ENCODE measurements at regions not wholly inside any gene's neighbourhood (a gene's known extent, or its start where the extent isn't known, plus 50 kb on each side); places are given as distances from the start of the nearest gene placed in this dataset.
"Not testable (repeated sequence)": the region's sequence is repeated elsewhere in the genome, so short reads cannot be mapped to it uniquely, and the experiment has no call there.

DNA sequence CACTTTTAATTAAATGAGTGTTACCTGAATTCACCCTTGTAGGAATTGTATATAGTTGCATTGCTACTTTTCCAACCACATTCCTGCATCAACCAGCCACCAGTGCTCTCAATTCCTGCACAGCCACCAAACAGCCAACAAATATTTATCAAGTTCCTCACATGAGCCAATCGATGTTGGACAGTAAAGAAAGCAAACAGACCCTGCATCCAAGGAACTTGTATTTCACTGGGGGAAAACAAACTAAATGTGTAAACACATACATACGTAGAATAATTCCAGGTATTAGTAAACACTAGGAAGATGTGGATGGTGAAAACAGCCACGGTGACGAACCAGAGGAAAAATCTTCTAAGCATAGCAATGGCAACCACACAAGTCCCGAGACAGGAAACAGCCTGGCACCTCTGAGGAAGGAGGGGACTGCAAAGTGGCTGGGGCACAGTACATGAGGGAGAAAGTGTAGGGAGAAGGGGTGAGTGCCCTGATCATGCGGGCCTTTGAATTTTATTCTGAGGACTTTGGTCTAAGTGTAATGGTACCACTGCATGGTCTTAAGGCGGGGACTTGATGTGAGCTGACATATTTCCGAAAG is 111.2 kb downstream of the XRCC2 start:
- no peaks in the 10 kb centered on the region for H3K27me3 Mint-ChIP-seq (ENCODE audit: low read depth)
- H3K9me3 Mint-ChIP-seq = no peaks in the 10 kb centered on the region
- H3K27ac Mint-ChIP-seq = no peak overlapping the region
- H3K36me3 Mint-ChIP-seq (ENCODE audit: low read depth) = no peaks in the 10 kb centered on the region
- peaks cover 2% of the 10 kb centered on the region for H3K4me1 Mint-ChIP-seq (ENCODE audit: low read depth)
- H3K4me3 Mint-ChIP-seq = no peak overlapping the region
- no peak for DNase-seq (ENCODE audit: low spot score)

DNA sequence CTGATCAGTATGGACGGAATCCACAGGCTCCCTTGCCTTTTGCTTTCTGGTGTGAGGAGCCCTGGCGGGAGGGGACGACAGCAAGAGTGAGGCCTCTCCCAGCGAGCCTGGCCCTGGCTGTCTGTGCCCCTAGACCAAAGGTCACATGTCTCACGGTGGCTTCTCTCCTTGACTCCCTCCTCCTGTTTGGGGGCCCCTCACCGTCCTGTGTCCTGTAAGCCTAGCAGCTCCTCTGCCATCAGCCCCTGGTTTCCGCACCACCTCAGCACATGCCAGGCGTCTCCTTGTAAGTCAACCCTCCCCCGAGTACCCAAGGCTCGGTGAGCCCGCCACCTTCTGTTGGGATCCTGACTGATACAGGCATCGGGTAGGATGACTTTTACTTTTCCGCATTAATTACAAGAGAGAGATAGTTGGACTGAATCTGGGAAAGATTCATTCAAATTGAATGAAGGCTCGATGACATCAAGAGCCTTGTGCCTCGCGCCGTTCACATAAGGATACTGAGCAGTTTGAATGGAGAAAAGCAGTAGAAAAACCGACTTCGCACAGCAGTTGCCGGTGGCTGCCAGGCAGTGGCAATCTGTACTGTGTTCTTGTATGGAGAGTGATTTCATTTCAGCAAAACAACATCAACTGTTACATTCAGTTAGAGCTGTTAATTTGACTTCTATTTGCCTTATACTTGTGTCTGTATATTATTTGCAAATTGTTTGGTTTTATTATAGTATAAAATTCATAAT is 119.8 kb downstream of the XRCC2 start:
- DNase-seq (ENCODE audit: low spot score) = no peak
- no peak overlapping the region for H3K4me3 Mint-ChIP-seq
- no peaks in the 10 kb centered on the region for H3K36me3 Mint-ChIP-seq (ENCODE audit: low read depth)
- no peaks in the 10 kb centered on the region for H3K9me3 Mint-ChIP-seq
- no peaks in the 10 kb centered on the region for H3K27me3 Mint-ChIP-seq (ENCODE audit: low read depth)
- no peaks in the 10 kb centered on the region for H3K4me1 Mint-ChIP-seq (ENCODE audit: low read depth)
- H3K27ac Mint-ChIP-seq = no peak overlapping the region

DNA sequence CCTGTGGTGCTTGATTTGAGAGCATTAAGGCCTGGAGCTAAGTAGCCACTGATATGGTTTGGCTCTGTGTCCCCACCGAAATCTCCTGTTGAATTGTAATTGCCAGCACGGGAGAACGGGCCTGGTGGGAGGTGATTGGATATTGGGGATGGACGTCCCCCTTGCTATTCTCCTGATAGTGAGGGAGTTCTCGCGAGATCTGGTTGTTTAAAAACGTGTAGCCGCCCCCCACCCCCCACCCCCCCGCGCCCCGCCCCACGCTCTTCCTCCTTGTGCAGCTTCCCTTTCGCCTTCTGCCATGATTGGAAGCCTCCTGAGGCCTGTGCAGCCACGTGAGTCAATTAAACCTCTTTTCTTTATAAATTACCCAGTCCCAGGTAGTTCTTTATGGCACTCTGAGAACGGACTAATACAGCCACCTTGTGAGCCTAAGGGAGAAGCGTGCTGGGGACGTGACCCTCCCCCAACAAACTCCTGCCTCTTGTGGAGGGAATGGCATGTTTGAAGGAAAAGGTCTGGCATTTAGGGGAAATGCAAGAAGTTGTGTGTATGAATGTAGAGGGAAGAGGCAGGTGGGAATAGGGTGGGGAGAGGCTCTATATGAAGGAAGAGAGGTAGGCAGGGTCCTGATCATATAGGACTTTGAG is 118.0 kb upstream of the KMT2C start:
- no peaks in the 10 kb centered on the region for H3K27me3 Mint-ChIP-seq (ENCODE audit: low read depth)
- H3K9me3 Mint-ChIP-seq = no peaks in the 10 kb centered on the region
- H3K4me3 Mint-ChIP-seq = no peak overlapping the region
- no peaks in the 10 kb centered on the region for H3K4me1 Mint-ChIP-seq (ENCODE audit: low read depth)
- no peaks in the 10 kb centered on the region for H3K36me3 Mint-ChIP-seq (ENCODE audit: low read depth)
- no peak for DNase-seq (ENCODE audit: low spot score)
- no peak overlapping the region for H3K27ac Mint-ChIP-seq

DNA sequence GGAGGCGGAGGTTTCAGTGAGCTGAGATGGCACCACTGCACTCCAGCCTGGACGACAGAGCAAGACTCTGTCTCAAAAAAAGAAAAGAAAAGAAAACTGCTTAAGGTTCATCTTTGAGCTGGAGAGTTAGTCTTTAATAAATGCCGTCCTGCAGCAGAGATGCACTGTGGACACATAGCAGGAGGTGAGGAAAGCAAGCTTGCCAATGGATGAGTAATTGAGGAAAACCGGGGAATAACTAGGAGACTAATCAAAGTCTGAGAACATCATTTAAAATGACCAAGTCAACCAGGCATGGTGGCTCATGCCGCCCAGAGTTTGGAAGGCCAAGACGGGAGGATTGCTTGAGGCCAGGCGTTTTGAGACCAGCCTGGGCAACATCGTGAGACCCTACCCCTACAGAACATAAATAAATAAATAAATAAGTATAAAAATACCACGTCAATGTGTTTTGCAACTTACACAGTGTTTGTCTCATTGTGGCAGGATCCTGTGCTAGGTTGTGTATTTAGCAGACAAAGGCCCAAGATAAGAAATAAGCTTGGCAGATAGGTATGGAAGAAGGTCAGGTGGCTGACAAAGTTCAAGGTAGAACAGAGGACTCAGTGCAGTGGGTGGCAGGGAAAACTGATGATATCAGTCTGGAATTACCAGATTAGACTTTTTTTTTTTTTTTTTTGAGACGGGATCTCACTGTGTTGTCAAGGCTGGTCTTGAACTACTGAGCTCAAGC is 115.7 kb upstream of the KMT2C start:
- Mint-ChIP-seq H3K36me3 (ENCODE audit: low read depth) (no peaks in the 10 kb centered on the region), H3K27ac (no peak overlapping the region), H3K27me3 (ENCODE audit: low read depth) (no peaks in the 10 kb centered on the region), H3K4me3 (no peak overlapping the region), H3K4me1 (ENCODE audit: low read depth) (no peaks in the 10 kb centered on the region), H3K9me3 (no peaks in the 10 kb centered on the region)
- DNase-seq (ENCODE audit: low spot score) = no peak

DNA sequence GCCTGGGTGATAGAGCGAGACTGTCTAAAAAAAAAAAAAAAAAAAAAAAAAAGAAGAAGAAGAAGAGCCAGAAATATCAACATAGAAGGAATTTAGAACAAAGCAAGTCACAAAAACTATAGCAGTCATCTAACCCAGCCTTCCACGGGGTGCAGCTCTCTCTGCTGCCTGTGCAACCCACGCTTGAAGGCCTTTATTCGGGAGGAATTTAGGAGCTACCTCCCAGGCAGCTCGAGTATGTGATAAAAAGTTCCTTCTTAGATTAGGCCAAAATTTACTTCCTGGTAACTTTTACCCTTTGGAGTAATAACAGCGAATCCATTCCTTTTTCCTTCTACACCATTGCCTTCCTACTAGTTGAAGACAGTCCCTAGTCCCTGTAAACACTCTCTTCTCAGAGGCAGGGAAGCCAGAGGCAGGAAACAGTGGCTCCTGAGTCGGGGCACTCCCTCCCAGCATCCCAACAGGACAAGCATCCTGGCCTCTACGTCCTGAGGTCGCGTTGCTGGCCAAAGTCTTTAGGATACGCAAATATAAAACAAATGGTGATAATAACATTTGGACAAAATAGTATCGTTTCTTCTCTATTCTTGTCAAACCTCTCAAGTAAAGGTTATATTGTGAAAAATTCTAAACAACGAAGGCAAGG is 109.3 kb upstream of the KMT2C start:
- Mint-ChIP-seq H3K4me1 (ENCODE audit: low read depth) (no peaks in the 10 kb centered on the region), H3K9me3 (no peaks in the 10 kb centered on the region), H3K36me3 (ENCODE audit: low read depth) (no peaks in the 10 kb centered on the region), H3K27ac (no peak overlapping the region), H3K4me3 (no peak overlapping the region), H3K27me3 (ENCODE audit: low read depth) (no peaks in the 10 kb centered on the region)
- DNase-seq (ENCODE audit: low spot score) = no peak

DNA sequence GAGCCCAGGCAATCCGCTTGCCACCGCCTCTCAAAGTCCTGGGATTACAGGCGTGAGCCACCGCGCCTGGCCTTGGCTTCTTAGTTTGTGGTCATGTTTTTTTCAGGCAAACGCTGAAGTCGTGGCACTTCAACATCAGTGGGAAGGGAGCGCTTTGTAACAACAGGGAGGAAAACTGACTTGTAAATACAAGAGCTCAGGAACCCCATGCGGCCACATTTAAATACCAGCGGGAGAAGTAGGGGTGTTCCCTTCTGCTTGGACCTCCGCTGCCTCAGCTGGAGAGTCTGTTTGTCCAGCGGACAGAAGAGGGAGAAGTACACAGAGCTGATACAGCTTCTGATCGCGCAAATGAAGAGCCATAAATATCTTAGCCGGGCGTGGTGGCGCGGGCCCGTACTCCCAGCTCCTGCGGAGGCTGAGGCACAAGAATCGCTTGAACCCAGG is 108.7 kb upstream of the KMT2C start:
- Mint-ChIP-seq H3K9me3 (no peaks in the 10 kb centered on the region), H3K27ac (no peak overlapping the region), H3K27me3 (ENCODE audit: low read depth) (no peaks in the 10 kb centered on the region), H3K36me3 (ENCODE audit: low read depth) (no peaks in the 10 kb centered on the region), H3K4me1 (ENCODE audit: low read depth) (no peaks in the 10 kb centered on the region), H3K4me3 (no peak overlapping the region)
- DNase-seq (ENCODE audit: low spot score) = no peak

DNA sequence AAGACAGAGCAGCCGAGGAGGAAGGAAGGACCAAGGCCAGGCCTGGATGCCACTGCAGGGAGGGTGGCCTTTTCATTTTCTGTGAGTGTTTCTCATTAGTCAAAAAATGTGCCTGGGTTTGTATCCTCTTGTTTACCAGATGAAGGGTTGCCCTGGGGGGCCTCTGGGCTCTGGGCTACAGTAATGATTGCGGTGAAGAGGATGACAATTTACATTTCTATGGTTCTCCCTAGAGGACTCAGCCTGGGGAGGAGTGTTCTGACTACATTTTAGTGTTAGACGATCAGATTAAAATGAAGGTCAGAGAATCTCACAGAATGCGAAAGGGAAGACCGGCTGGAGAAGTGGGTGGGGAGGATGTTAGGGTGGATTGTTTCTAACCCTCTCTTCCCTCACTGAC is 108.0 kb upstream of the KMT2C start:
- Mint-ChIP-seq H3K27me3 (ENCODE audit: low read depth) (no peaks in the 10 kb centered on the region), H3K9me3 (no peaks in the 10 kb centered on the region), H3K27ac (no peak overlapping the region), H3K4me3 (no peak overlapping the region), H3K36me3 (ENCODE audit: low read depth) (no peaks in the 10 kb centered on the region), H3K4me1 (ENCODE audit: low read depth) (no peaks in the 10 kb centered on the region)
- DNase-seq (ENCODE audit: low spot score) = no peak

DNA sequence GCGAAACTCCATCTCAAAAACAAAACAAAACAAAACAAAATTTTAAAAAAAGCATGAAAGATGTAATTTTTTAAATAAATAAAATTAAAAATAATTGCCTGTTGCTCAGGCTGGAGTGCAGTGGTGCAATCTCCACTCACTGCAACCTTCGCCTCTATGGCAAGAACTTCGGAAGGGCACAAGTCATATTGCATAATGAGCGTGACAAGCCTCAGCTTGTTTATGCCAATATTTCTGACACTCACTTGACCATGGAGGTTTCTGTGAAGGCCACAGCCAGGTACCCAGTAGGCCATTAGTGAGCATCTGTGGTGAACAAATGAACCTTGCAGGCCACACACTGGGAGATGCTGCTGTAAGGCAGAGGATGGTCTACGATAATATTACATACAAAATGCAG is 106.1 kb upstream of the KMT2C start:
- Mint-ChIP-seq H3K27ac (no peak overlapping the region), H3K9me3 (no peaks in the 10 kb centered on the region), H3K36me3 (ENCODE audit: low read depth) (no peaks in the 10 kb centered on the region), H3K4me1 (ENCODE audit: low read depth) (no peaks in the 10 kb centered on the region), H3K27me3 (ENCODE audit: low read depth) (no peaks in the 10 kb centered on the region), H3K4me3 (no peak overlapping the region)
- DNase-seq (ENCODE audit: low spot score) = no peak

DNA sequence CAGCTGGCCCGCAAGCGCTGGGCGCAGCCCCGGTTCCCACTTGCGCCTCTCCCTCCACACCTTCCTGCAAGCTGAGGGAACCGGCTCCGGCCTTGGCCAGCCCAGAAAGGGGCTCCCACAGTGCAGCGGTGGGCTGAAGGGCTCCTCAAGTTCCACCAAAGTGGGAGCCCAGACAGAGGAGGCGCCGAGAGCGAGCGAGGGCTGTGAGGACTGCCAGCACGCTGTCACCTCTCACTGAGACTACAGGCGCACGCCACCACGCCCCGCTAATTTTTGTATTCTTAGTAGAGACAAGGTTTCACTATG is 103.3 kb upstream of the KMT2C start:
- H3K4me3 Mint-ChIP-seq; H3K9me3 Mint-ChIP-seq; H3K27me3 Mint-ChIP-seq (ENCODE audit: low read depth); H3K4me1 Mint-ChIP-seq (ENCODE audit: low read depth); H3K27ac Mint-ChIP-seq; H3K36me3 Mint-ChIP-seq (ENCODE audit: low read depth); DNase-seq (ENCODE audit: low spot score): not testable (repeated sequence)

DNA sequence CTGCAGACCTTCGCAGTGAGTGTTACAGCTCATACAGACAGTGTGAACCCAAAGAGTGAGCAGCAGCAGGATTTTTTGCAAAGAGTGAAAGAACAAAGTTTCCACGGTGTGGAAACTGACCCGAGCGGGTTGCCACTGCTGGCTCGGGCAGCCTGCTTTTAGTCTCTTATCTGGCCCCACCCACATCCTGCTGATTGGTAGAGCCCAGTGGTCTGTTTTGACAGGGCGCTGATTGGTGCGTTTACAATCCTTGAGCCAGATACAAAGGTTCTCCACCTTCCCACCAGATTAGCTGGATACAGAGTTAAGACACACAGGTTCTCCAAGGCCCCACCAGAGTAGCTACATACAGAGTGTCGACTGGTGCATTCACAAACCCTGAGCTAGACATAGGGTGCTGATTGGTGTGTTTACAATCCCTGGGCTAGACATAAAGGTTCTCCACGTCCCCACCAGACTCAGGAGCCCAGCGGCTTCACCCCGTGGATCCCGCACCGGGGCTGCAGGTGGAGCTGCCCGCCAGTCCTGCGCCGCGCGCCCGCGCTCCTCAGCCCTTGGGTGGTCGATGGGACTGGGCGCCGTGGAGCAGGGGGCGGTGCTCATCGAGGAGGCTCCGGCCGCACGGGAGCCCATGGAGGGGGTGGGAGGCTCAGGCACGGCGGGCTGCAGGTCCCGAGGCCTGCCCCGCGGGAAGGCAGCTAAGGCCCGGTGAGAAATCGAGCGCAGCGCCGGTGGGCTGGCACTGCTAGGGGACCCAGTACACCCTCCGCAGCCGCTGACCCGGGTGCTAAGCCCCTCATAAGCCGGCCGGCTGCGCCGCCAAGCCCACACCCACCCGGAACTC is 102.8 kb upstream of the KMT2C start:
- not testable (repeated sequence) for H3K4me1 Mint-ChIP-seq (ENCODE audit: low read depth); DNase-seq (ENCODE audit: low spot score); H3K27me3 Mint-ChIP-seq (ENCODE audit: low read depth); H3K9me3 Mint-ChIP-seq; H3K27ac Mint-ChIP-seq; H3K36me3 Mint-ChIP-seq (ENCODE audit: low read depth); H3K4me3 Mint-ChIP-seq

DNA sequence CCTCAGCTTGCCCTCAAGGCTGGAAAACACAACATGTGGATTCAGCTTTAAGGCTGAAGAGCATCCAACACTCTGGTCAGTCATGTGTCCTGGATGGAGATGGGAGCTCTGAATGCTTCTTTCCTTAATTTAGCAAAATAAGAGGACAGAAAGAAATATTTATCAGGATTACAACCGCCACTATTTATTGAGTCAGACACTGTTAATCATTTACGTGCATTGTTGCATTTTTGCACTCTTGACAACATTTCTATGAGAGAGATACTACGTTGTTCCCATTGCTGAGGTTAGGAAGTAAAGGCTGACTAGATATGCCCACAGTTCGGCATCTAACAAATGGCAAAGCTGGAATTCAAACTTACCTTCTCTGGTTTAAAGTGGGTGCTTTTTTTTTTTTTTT is 101.8 kb upstream of the KMT2C start:
- Mint-ChIP-seq H3K27ac (no peak overlapping the region), H3K36me3 (ENCODE audit: low read depth) (no peaks in the 10 kb centered on the region), H3K4me1 (ENCODE audit: low read depth) (no peaks in the 10 kb centered on the region), H3K27me3 (ENCODE audit: low read depth) (no peaks in the 10 kb centered on the region), H3K9me3 (peaks cover 4% of the 10 kb centered on the region), H3K4me3 (no peak overlapping the region)
- DNase-seq (ENCODE audit: low spot score) = no peak

DNA sequence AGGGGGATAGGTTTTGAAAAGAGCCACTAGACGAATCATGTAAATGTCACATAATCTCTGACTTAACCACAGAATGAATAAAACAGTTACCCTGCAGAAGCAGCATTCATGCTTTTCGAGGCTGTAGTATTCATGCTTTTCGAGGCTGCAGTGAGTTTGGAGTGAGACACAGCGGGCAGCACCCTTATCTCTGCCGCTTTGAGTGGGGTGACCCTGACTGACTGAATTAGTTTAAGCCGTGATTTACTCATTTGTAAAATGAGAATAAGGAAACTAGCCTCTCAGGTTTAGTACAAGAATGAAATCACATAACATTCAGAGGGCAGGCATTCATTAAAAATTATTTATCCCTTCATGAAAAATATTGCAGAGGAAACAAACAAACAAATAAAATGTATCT is 92.8 kb upstream of the KMT2C start:
- Mint-ChIP-seq H3K4me1 (ENCODE audit: low read depth) (no peaks in the 10 kb centered on the region), H3K27ac (no peak overlapping the region), H3K27me3 (ENCODE audit: low read depth) (no peaks in the 10 kb centered on the region), H3K4me3 (no peak overlapping the region), H3K9me3 (no peaks in the 10 kb centered on the region), H3K36me3 (ENCODE audit: low read depth) (no peaks in the 10 kb centered on the region)
- no peak for DNase-seq (ENCODE audit: low spot score)

DNA sequence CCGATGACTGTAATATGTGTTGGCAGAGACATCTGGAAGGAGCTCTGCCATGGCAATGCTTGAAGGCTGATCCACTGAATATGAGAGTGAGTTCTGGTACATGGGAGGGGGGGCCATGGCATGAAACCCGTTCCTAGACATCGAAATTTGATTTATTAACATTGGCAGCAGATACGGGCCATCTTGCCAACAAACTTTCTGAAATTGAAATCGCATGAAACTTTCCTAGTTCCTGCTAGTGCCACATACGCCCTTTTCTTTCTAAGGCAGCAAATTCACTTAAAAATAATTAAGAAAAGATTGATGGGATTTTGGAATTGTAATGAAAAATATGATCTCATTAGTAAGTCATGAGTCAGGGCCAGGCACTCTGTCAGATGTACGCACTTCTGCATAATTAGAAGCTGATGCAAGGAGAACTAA is 91.8 kb upstream of the KMT2C start:
- H3K4me1 Mint-ChIP-seq (ENCODE audit: low read depth) = no peaks in the 10 kb centered on the region
- no peak overlapping the region for H3K4me3 Mint-ChIP-seq
- no peaks in the 10 kb centered on the region for H3K9me3 Mint-ChIP-seq
- no peaks in the 10 kb centered on the region for H3K36me3 Mint-ChIP-seq (ENCODE audit: low read depth)
- DNase-seq (ENCODE audit: low spot score) = no peak
- H3K27ac Mint-ChIP-seq = no peak overlapping the region
- no peaks in the 10 kb centered on the region for H3K27me3 Mint-ChIP-seq (ENCODE audit: low read depth)
